ENCODE measurements at regions not wholly inside any gene's neighbourhood (a gene's known extent, or its start where the extent isn't known, plus 50 kb on each side); places are given as distances from the start of the nearest gene placed in this dataset.
"Not testable (repeated sequence)": the region's sequence is repeated elsewhere in the genome, so short reads cannot be mapped to it uniquely, and the experiment has no call there.

- FAIRE-seq (no peak), DNase-seq (ENCODE audit: insufficient read length, low spot score) (no peak)
- TF ChIP-seq SPI1 (IDR thresholded peaks at IDR 0.05; ENCODE audit: low read depth, low read length) (peak; percentile 36; the same call in 1 of the 2 replicates), POLR2A (IDR thresholded peaks at IDR 0.05; ENCODE audit: low read depth, low read length) (no peak), TAF1 (IDR thresholded peaks at IDR 0.05; ENCODE audit: low read depth, low read length) (no peak), POU2F2 (IDR thresholded peaks at IDR 0.05; ENCODE audit: low read depth, low read length) (no peak), PAX5 (IDR thresholded peaks at IDR 0.05; ENCODE audit: insufficient read depth, low read length, severe bottlenecking) (no peak)
Measured at GRCh38 chr10:61589547-61590243, 73.0 kb upstream of the CABCOCO1 start.

- FAIRE-seq: no peak
- TF ChIP-seq PAX5 (IDR thresholded peaks at IDR 0.05; ENCODE audit: insufficient read depth, low read length, severe bottlenecking) (no peak), SPI1 (IDR thresholded peaks at IDR 0.05; ENCODE audit: low read depth, low read length) (no peak), POLR2A (IDR thresholded peaks at IDR 0.05; ENCODE audit: low read depth, low read length) (no peak), POU2F2 (IDR thresholded peaks at IDR 0.05; ENCODE audit: low read depth, low read length) (no peak), TAF1 (IDR thresholded peaks at IDR 0.05; ENCODE audit: low read depth, low read length) (no peak), POLR2AphosphoS5 (IDR thresholded peaks at IDR 0.05; ENCODE audit: low read depth, low read length) (no peak)
- no peak for DNase-seq (ENCODE audit: insufficient read length, low spot score)
Measured at GRCh38 chr10:61588770-61589211, 73.9 kb upstream of the CABCOCO1 start.

GRCh38 chr10:61586829-61587228, 75.9 kb upstream of the CABCOCO1 start:
- FAIRE-seq (no peak), DNase-seq (ENCODE audit: insufficient read length, low spot score) (no peak)
- TF ChIP-seq POLR2A (IDR thresholded peaks at IDR 0.05; ENCODE audit: low read depth, low read length) (no peak), PAX5 (IDR thresholded peaks at IDR 0.05; ENCODE audit: insufficient read depth, low read length, severe bottlenecking) (no peak), POU2F2 (IDR thresholded peaks at IDR 0.05; ENCODE audit: low read depth, low read length) (no peak), POLR2AphosphoS5 (IDR thresholded peaks at IDR 0.05; ENCODE audit: low read depth, low read length) (no peak), TAF1 (IDR thresholded peaks at IDR 0.05; ENCODE audit: low read depth, low read length) (no peak), SPI1 (IDR thresholded peaks at IDR 0.05; ENCODE audit: low read depth, low read length) (no peak)

GRCh38 chr10:61580608-61581007, 82.1 kb upstream of the CABCOCO1 start:
- no peak for DNase-seq (ENCODE audit: insufficient read length, low spot score)
- no peak for TF ChIP-seq SPI1 (IDR thresholded peaks at IDR 0.05; ENCODE audit: low read depth, low read length)
- TF ChIP-seq POLR2A (IDR thresholded peaks at IDR 0.05; ENCODE audit: low read depth, low read length): no peak
- TF ChIP-seq PAX5 (IDR thresholded peaks at IDR 0.05; ENCODE audit: insufficient read depth, low read length, severe bottlenecking): no peak
- no peak for TF ChIP-seq POLR2AphosphoS5 (IDR thresholded peaks at IDR 0.05; ENCODE audit: low read depth, low read length)
- no peak for FAIRE-seq

GRCh38 chr10:61570204-61570603, 92.5 kb upstream of the CABCOCO1 start:
- not testable (repeated sequence) for FAIRE-seq

GRCh38 chr10:61567729-61568128, 95.0 kb upstream of the CABCOCO1 start:
- TF ChIP-seq POLR2A (IDR thresholded peaks at IDR 0.05; ENCODE audit: low read depth, low read length) (no peak), POLR2AphosphoS5 (IDR thresholded peaks at IDR 0.05; ENCODE audit: low read depth, low read length) (no peak), PAX5 (IDR thresholded peaks at IDR 0.05; ENCODE audit: insufficient read depth, low read length, severe bottlenecking) (no peak), SPI1 (IDR thresholded peaks at IDR 0.05; ENCODE audit: low read depth, low read length) (no peak), POU2F2 (IDR thresholded peaks at IDR 0.05; ENCODE audit: low read depth, low read length) (no peak), TAF1 (IDR thresholded peaks at IDR 0.05; ENCODE audit: low read depth, low read length) (no peak)
- DNase-seq (ENCODE audit: insufficient read length, low spot score) (no peak), FAIRE-seq (no peak)

More at GRCh38 chr10:61570204-61570603, 92.5 kb upstream of the CABCOCO1 start:
- not testable (repeated sequence) for DNase-seq (ENCODE audit: insufficient read length, low spot score)

- no peak for TF ChIP-seq POLR2A (IDR thresholded peaks at IDR 0.05; ENCODE audit: low read depth, low read length)
- TF ChIP-seq SPI1 (IDR thresholded peaks at IDR 0.05; ENCODE audit: low read depth, low read length): no peak
- TF ChIP-seq POLR2AphosphoS5 (IDR thresholded peaks at IDR 0.05; ENCODE audit: low read depth, low read length): no peak
- no peak for TF ChIP-seq PAX5 (IDR thresholded peaks at IDR 0.05; ENCODE audit: insufficient read depth, low read length, severe bottlenecking)
- TF ChIP-seq POU2F2 (IDR thresholded peaks at IDR 0.05; ENCODE audit: low read depth, low read length): no peak
- no peak for TF ChIP-seq TAF1 (IDR thresholded peaks at IDR 0.05; ENCODE audit: low read depth, low read length)
- DNase-seq (ENCODE audit: insufficient read length, low spot score) (no peak), FAIRE-seq (no peak)
Measured at GRCh38 chr10:61565819-61566560, 96.7 kb upstream of the CABCOCO1 start.

- no peak for TF ChIP-seq POLR2AphosphoS5 (IDR thresholded peaks at IDR 0.05; ENCODE audit: low read depth, low read length)
- no peak for DNase-seq (ENCODE audit: insufficient read length, low spot score)
- FAIRE-seq: no peak
Measured at GRCh38 chr10:61564444-61564843, 98.3 kb upstream of the CABCOCO1 start.

GRCh38 chr10:61559615-61560014, 103.1 kb upstream of the CABCOCO1 start:
- DNase-seq (ENCODE audit: insufficient read length, low spot score) (no peak), FAIRE-seq (no peak)
- TF ChIP-seq TAF1 (IDR thresholded peaks at IDR 0.05; ENCODE audit: low read depth, low read length): no peak
- no peak for TF ChIP-seq PAX5 (IDR thresholded peaks at IDR 0.05; ENCODE audit: insufficient read depth, low read length, severe bottlenecking)
- TF ChIP-seq SPI1 (IDR thresholded peaks at IDR 0.05; ENCODE audit: low read depth, low read length): no peak
- no peak for TF ChIP-seq POLR2AphosphoS5 (IDR thresholded peaks at IDR 0.05; ENCODE audit: low read depth, low read length)
- no peak for TF ChIP-seq POU2F2 (IDR thresholded peaks at IDR 0.05; ENCODE audit: low read depth, low read length)
- TF ChIP-seq POLR2A (IDR thresholded peaks at IDR 0.05; ENCODE audit: low read depth, low read length): no peak

GRCh38 chr10:61558188-61558587, 104.5 kb upstream of the CABCOCO1 start:
- TF ChIP-seq SPI1 (IDR thresholded peaks at IDR 0.05; ENCODE audit: low read depth, low read length): no peak
- TF ChIP-seq POLR2A (IDR thresholded peaks at IDR 0.05; ENCODE audit: low read depth, low read length): no peak
- TF ChIP-seq PAX5 (IDR thresholded peaks at IDR 0.05; ENCODE audit: insufficient read depth, low read length, severe bottlenecking): no peak
- TF ChIP-seq POLR2AphosphoS5 (IDR thresholded peaks at IDR 0.05; ENCODE audit: low read depth, low read length): no peak
- TF ChIP-seq TAF1 (IDR thresholded peaks at IDR 0.05; ENCODE audit: low read depth, low read length): no peak
- no peak for TF ChIP-seq POU2F2 (IDR thresholded peaks at IDR 0.05; ENCODE audit: low read depth, low read length)
- FAIRE-seq (no peak), DNase-seq (ENCODE audit: insufficient read length, low spot score) (no peak)
